Liver (tissue), 8 donors: ENCODE measurements at regions not wholly inside any gene's neighbourhood (a gene's known extent, or its start where the extent isn't known, plus 50 kb on each side); places are given as distances from the start of the nearest gene placed in this dataset.

Experiments
- DNase-seq: peaks from one replicate; pipeline ENCODE4 v3.0.0-alpha.2; 2017; ENCODE audit warnings: low spot score
- H3K27ac ChIP-seq, 2 donors: one replicate each; pipeline ENCODE4 v1.7.0; 2013; ENCODE audit warnings: inconsistent platforms in 2 of 2, low read length in 2 of 2, control low read depth in 1 of 2, low read depth in 1 of 2, mild to moderate bottlenecking in 1 of 2
- H3K27me3 ChIP-seq, 4 donors: one replicate each; pipeline versions ENCODE4 v1.6.1 to v1.7.0; 2013; ENCODE audit warnings: low read length in 3 of 4, inconsistent platforms in 1 of 4, mild to moderate bottlenecking in 1 of 4, moderate library complexity in 1 of 4; ENCODE audit not compliant: control insufficient read depth in 4 of 4, insufficient read depth in 4 of 4
- H3K36me3 ChIP-seq, 4 donors: one replicate each; pipeline versions ENCODE4 v1.6.1 to v1.7.0; 2013; ENCODE audit warnings: low read length in 3 of 4, mild to moderate bottlenecking in 3 of 4, low read depth in 1 of 4, moderate library complexity in 1 of 4; ENCODE audit not compliant: control insufficient read depth in 4 of 4, insufficient read depth in 3 of 4
- H3K4me1 ChIP-seq, 4 donors: one replicate each; pipeline versions ENCODE4 v1.6.1 to v1.7.0; 2013; ENCODE audit warnings: low read length in 3 of 4, mild to moderate bottlenecking in 3 of 4, moderate library complexity in 1 of 4; ENCODE audit not compliant: control insufficient read depth in 4 of 4, insufficient read depth in 4 of 4
- H3K4me3 ChIP-seq, 3 donors: one replicate each; pipeline versions ENCODE4 v1.6.1 to v1.7.0; 2013; ENCODE audit warnings: low read length in 3 of 3, control low read depth in 1 of 3, low read depth in 1 of 3, mild to moderate bottlenecking in 1 of 3
- H3K9ac ChIP-seq, 2 donors: one replicate each; pipeline ENCODE4 v1.7.0; 2013; ENCODE audit warnings: low read length in 2 of 2, mild to moderate bottlenecking in 2 of 2, moderate library complexity in 2 of 2, control low read depth in 1 of 2, low read depth in 1 of 2
- H3K9me3 ChIP-seq, 4 donors: one replicate each; pipeline versions ENCODE4 v1.6.1 to v1.7.0; 2013; ENCODE audit warnings: low read length in 3 of 4; ENCODE audit not compliant: control insufficient read depth in 4 of 4
- EGR1 ChIP-seq, 2 donors: IDR thresholded peaks; 2 replicates each; pipeline ENCODE4 v1.6.1; 2016 to 2018; ENCODE audit warnings: antibody characterized with exemption in 2 of 2, low read depth in 2 of 2
- FOXA1 ChIP-seq: IDR thresholded peaks from 2 replicates; pipeline ENCODE4 v1.6.1; 2016; ENCODE audit warnings: antibody characterized with exemption
- FOXA2 ChIP-seq: IDR thresholded peaks from 2 replicates; pipeline ENCODE4 v1.6.1; 2016; ENCODE audit warnings: antibody characterized with exemption
- GABPA ChIP-seq, 2 donors: IDR thresholded peaks in 1 of 2; conservative IDR thresholded peaks in 1 of 2; 2 replicates each; pipeline ENCODE4 v1.6.1; 2016; ENCODE audit warnings: antibody characterized with exemption in 2 of 2, mild to moderate bottlenecking in 1 of 2, moderate library complexity in 1 of 2
- HNF4A ChIP-seq, 2 donors: conservative IDR thresholded peaks; 2 replicates each; pipeline ENCODE4 v1.6.1; 2016; ENCODE audit warnings: antibody characterized with exemption in 2 of 2, mild to moderate bottlenecking in 2 of 2
- HNF4G ChIP-seq: IDR thresholded peaks from 2 replicates; pipeline ENCODE4 v1.6.1; 2016; ENCODE audit warnings: antibody characterized with exemption
- JUND ChIP-seq, 2 donors: IDR thresholded peaks; 2 replicates each; pipeline ENCODE4 v1.6.1; 2016; ENCODE audit warnings: antibody characterized with exemption in 2 of 2
- NR2F2 ChIP-seq: IDR thresholded peaks from 2 replicates; pipeline ENCODE4 v1.6.1; 2016; ENCODE audit warnings: antibody characterized with exemption
- RAD21 ChIP-seq, 2 donors: IDR thresholded peaks; 2 replicates each; pipeline ENCODE4 v1.6.1; 2016; ENCODE audit warnings: antibody characterized with exemption in 2 of 2, mild to moderate bottlenecking in 2 of 2
- RXRA ChIP-seq, 2 donors: IDR thresholded peaks; 2 replicates each; pipeline ENCODE4 v1.6.1; 2017 to 2018; ENCODE audit warnings: antibody characterized with exemption in 2 of 2, mild to moderate bottlenecking in 1 of 2
- SP1 ChIP-seq: IDR thresholded peaks from 2 replicates; pipeline ENCODE4 v1.6.1; 2018; ENCODE audit warnings: antibody characterized with exemption, mild to moderate bottlenecking
- TAF1 ChIP-seq: conservative IDR thresholded peaks from 2 replicates; pipeline ENCODE4 v1.6.1; 2016; ENCODE audit warnings: antibody characterized with exemption, mild to moderate bottlenecking
- YY1 ChIP-seq: IDR thresholded peaks from 2 replicates; pipeline ENCODE4 v1.6.1; 2016; ENCODE audit warnings: antibody characterized with exemption, mild to moderate bottlenecking
- WGBS: extraction: QIAGEN DNeasy Blood & Tissue Kit; methylation state at CpG from one replicate; pipeline ENCODE4 v1.1.7; 2013; 5-methylcytosine and 5-hydroxymethylcytosine counted together
- TF ChIP-seq, protein P1 (sequence below): IDR thresholded peaks from 2 replicates; pipeline ENCODE4 v1.6.1; 2016; ENCODE audit warnings: antibody characterized with exemption
- TF ChIP-seq, protein P2 (sequence below): fragments of 150-350 bp; IDR thresholded peaks from 2 replicates; pipeline ENCODE4 v1.5.1; 2017; ENCODE audit warnings: improper control_type of control experiment, low read depth, low read length; ENCODE audit not compliant: missing input control
- TF ChIP-seq, protein P3 (sequence below): IDR thresholded peaks from 2 replicates; pipeline ENCODE4 v1.6.1; 2016; ENCODE audit warnings: antibody characterized with exemption
- TF ChIP-seq, protein P4 (sequence below): IDR thresholded peaks from 2 replicates; pipeline ENCODE4 v1.6.1; 2016; ENCODE audit warnings: antibody characterized with exemption
- TF ChIP-seq, protein P5 (sequence below): IDR thresholded peaks from 2 replicates; pipeline ENCODE4 v1.6.1; 2016; ENCODE audit warnings: antibody characterized with exemption, mild to moderate bottlenecking
- donor health status: healthy.
- donor health status: healthy.
- donor health status: healthy.
- donor health status: healthy.
- donor health status: healthy.

DNA sequence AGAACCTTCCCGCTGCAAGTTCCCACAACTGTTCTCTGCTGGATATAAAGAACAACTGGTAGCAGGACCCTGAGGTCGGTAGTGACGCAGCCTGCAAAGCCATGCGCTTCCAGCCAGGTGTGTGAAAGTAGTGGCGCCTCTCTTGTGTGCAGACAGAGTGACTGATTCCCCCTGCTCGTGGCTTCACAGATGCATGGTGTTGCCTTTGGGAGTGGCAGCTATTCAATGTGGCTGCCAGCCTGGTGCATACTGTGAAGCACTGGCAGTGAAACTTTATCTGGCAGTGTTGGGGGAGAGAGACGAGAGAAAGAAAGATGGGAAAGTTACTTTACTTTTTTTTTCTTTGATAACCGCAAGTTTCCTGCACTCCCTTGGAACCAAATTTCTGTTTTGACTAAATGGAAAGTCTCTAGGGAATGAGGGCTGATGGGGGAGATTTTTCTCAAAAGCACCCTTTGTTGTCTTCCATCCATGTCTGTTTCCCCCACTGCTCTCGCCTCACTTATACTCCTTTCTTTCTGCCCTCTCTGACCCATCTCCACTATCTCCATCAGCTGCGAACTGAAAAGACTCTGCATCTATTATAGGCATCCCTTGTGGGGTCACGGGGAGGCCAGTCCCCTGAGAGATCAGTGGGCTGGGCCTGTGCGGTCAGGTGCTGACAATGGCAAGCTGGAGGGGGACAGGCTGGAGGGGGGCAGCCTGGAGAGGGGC, 90.0 kb upstream of the TNP1 start:
- no peak overlapping the region for H3K27ac ChIP-seq
- no peaks in the 10 kb centered on the region for H3K36me3 ChIP-seq
- no peak for DNase-seq
- H3K4me1 ChIP-seq, result no peaks in the 10 kb centered on the region
- no peaks in the 10 kb centered on the region for H3K27me3 ChIP-seq
- H3K4me3 ChIP-seq, result no peak overlapping the region
- no peak for TF ChIP-seq GABPA (IDR thresholded peaks at IDR 0.05 in 1 of 2, conservative IDR thresholded peaks at IDR 0.05 in 1 of 2)
- TF ChIP-seq TAF1, result no peak
- TF ChIP-seq RXRA (IDR thresholded peaks at IDR 0.05), result no peak
- TF ChIP-seq FOXA1, result no peak
- TF ChIP-seq SP1, result no peak
- TF ChIP-seq, protein P1, sequence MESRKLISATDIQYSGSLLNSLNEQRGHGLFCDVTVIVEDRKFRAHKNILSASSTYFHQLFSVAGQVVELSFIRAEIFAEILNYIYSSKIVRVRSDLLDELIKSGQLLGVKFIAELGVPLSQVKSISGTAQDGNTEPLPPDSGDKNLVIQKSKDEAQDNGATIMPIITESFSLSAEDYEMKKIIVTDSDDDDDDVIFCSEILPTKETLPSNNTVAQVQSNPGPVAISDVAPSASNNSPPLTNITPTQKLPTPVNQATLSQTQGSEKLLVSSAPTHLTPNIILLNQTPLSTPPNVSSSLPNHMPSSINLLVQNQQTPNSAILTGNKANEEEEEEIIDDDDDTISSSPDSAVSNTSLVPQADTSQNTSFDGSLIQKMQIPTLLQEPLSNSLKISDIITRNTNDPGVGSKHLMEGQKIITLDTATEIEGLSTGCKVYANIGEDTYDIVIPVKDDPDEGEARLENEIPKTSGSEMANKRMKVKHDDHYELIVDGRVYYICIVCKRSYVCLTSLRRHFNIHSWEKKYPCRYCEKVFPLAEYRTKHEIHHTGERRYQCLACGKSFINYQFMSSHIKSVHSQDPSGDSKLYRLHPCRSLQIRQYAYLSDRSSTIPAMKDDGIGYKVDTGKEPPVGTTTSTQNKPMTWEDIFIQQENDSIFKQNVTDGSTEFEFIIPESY, result no peak
- no peak for TF ChIP-seq EGR1 (IDR thresholded peaks at IDR 0.05; ENCODE audit: low read depth in 2 of 2)
- no peak for TF ChIP-seq NR2F2
- no peak for TF ChIP-seq HNF4G
- H3K9me3 ChIP-seq, result peaks cover 0 to 6% (median 2%) of the 10 kb centered on the region in 4 donors
- H3K9ac ChIP-seq, result no peak overlapping the region
- 79% methylated on average over 12 of the region's 12 CpGs for WGBS

DNA sequence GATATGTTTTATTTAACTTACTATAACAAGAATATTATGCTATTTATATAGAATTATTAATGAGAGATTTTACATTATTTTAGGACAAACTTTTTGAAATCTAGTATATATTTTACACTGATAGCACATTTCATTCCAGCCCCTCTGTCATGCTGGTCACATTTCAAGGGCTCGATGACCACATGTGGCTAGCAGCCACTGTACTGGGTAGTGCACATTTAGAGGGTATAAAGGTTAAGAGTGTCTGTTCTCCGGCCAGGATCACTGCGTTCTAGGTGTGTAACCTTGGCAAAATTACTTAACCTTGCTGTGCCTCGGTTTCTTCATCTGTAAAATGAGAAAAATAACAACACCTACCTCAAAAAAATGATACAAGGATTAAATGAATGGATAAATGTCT, 87.2 kb upstream of the TNP1 start:
- Histone ChIP-seq H3K4me1 (no peaks in the 10 kb centered on the region), H3K9ac (no peak overlapping the region), H3K36me3 (no peaks in the 10 kb centered on the region), H3K4me3 (no peak overlapping the region), H3K9me3 (no peaks in the 10 kb centered on the region), H3K27me3 (no peaks in the 10 kb centered on the region), H3K27ac (no peak overlapping the region)
- 66% methylated on average over 4 of the region's 4 CpGs for WGBS
- TF ChIP-seq RAD21 (IDR thresholded peaks at IDR 0.05), result no peak
- TF ChIP-seq RXRA (IDR thresholded peaks at IDR 0.05), result no peak
- no peak for TF ChIP-seq NR2F2
- TF ChIP-seq, protein P1, result no peak
- TF ChIP-seq, protein P2, sequence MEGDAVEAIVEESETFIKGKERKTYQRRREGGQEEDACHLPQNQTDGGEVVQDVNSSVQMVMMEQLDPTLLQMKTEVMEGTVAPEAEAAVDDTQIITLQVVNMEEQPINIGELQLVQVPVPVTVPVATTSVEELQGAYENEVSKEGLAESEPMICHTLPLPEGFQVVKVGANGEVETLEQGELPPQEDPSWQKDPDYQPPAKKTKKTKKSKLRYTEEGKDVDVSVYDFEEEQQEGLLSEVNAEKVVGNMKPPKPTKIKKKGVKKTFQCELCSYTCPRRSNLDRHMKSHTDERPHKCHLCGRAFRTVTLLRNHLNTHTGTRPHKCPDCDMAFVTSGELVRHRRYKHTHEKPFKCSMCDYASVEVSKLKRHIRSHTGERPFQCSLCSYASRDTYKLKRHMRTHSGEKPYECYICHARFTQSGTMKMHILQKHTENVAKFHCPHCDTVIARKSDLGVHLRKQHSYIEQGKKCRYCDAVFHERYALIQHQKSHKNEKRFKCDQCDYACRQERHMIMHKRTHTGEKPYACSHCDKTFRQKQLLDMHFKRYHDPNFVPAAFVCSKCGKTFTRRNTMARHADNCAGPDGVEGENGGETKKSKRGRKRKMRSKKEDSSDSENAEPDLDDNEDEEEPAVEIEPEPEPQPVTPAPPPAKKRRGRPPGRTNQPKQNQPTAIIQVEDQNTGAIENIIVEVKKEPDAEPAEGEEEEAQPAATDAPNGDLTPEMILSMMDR, result no peak
- TF ChIP-seq, protein P3, sequence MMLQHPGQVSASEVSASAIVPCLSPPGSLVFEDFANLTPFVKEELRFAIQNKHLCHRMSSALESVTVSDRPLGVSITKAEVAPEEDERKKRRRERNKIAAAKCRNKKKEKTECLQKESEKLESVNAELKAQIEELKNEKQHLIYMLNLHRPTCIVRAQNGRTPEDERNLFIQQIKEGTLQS, result no peak
- no peak for TF ChIP-seq FOXA2
- TF ChIP-seq GABPA (IDR thresholded peaks at IDR 0.05 in 1 of 2, conservative IDR thresholded peaks at IDR 0.05 in 1 of 2), result no peak
- TF ChIP-seq TAF1, result no peak
- TF ChIP-seq, protein P4, sequence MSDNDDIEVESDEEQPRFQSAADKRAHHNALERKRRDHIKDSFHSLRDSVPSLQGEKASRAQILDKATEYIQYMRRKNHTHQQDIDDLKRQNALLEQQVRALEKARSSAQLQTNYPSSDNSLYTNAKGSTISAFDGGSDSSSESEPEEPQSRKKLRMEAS, result no peak
- no peak for TF ChIP-seq HNF4A (conservative IDR thresholded peaks at IDR 0.05)
- TF ChIP-seq, protein P5, sequence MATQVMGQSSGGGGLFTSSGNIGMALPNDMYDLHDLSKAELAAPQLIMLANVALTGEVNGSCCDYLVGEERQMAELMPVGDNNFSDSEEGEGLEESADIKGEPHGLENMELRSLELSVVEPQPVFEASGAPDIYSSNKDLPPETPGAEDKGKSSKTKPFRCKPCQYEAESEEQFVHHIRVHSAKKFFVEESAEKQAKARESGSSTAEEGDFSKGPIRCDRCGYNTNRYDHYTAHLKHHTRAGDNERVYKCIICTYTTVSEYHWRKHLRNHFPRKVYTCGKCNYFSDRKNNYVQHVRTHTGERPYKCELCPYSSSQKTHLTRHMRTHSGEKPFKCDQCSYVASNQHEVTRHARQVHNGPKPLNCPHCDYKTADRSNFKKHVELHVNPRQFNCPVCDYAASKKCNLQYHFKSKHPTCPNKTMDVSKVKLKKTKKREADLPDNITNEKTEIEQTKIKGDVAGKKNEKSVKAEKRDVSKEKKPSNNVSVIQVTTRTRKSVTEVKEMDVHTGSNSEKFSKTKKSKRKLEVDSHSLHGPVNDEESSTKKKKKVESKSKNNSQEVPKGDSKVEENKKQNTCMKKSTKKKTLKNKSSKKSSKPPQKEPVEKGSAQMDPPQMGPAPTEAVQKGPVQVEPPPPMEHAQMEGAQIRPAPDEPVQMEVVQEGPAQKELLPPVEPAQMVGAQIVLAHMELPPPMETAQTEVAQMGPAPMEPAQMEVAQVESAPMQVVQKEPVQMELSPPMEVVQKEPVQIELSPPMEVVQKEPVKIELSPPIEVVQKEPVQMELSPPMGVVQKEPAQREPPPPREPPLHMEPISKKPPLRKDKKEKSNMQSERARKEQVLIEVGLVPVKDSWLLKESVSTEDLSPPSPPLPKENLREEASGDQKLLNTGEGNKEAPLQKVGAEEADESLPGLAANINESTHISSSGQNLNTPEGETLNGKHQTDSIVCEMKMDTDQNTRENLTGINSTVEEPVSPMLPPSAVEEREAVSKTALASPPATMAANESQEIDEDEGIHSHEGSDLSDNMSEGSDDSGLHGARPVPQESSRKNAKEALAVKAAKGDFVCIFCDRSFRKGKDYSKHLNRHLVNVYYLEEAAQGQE, result no peak
- TF ChIP-seq JUND (IDR thresholded peaks at IDR 0.05), result no peak
- TF ChIP-seq YY1, result no peak
- TF ChIP-seq SP1, result no peak
- TF ChIP-seq HNF4G, result no peak
- no peak for TF ChIP-seq FOXA1
- no peak for TF ChIP-seq EGR1 (IDR thresholded peaks at IDR 0.05; ENCODE audit: low read depth in 2 of 2)
- no peak for DNase-seq
